GM12873 (cell line): ENCODE measurements at regions not wholly inside any gene's neighbourhood (a gene's known extent, or its start where the extent isn't known, plus 50 kb on each side); places are given as distances from the start of the nearest gene placed in this dataset.

ENCODE experiments used
- TF ChIP-seq, protein P1 (sequence below): IDR thresholded peaks from 2 replicates; pipeline ENCODE4 v1.5.1; 2012; ENCODE audit warnings: low read depth, mild to moderate bottlenecking, moderate library complexity, low read length, control low read depth; ENCODE audit not compliant: insufficient read depth; ENCODE audit errors: missing control alignments

DNA sequence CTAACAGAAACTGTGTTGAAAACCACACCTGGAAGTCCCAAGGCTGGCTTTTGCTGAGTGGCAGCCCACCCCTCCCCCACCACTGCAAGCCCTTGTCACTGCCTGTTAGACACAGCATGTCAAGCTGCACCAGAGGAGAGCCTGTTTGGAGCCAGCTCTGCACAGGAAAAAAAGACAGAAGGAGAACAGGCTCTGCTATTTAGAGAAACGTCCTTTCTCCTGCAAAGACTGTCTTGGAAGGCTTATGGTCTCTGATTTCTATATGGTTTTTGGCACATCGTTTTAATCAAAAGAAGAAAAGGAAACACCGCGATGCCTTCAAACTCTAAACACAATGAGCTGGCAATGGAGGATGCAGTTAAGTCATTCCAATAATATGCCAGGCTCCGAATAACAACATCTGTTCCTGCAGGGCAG lies 275.5 kb downstream of the MAP2K4 start:
- TF ChIP-seq, protein P1, sequence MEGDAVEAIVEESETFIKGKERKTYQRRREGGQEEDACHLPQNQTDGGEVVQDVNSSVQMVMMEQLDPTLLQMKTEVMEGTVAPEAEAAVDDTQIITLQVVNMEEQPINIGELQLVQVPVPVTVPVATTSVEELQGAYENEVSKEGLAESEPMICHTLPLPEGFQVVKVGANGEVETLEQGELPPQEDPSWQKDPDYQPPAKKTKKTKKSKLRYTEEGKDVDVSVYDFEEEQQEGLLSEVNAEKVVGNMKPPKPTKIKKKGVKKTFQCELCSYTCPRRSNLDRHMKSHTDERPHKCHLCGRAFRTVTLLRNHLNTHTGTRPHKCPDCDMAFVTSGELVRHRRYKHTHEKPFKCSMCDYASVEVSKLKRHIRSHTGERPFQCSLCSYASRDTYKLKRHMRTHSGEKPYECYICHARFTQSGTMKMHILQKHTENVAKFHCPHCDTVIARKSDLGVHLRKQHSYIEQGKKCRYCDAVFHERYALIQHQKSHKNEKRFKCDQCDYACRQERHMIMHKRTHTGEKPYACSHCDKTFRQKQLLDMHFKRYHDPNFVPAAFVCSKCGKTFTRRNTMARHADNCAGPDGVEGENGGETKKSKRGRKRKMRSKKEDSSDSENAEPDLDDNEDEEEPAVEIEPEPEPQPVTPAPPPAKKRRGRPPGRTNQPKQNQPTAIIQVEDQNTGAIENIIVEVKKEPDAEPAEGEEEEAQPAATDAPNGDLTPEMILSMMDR: no peak

DNA sequence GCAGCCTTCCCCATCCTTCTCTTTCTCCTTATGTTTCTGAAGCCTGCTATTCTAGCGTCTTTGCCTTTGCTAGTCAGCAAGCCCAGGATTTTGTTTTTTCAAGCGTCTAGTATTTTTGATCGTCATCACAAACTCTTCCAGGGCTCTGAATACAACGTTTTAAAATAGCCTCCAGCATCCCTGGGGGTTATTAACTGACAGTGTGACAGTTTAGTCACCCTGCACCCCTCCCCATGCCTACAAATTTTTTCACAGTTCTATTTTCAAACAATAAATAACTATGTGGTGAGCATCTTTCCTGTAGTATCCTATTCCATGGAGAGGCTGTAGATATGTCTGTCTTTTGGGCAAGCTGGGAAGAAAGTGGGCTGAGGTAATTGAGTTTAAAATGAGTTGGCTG lies 280.9 kb downstream of the MAP2K4 start:
- TF ChIP-seq, protein P1: no peak

GRCh38 chr17:12302711-12303110 lies 282.0 kb downstream of the MAP2K4 start:
- TF ChIP-seq, protein P1: no peak

GRCh38 chr17:12310811-12311210 lies 290.1 kb downstream of the MAP2K4 start:
- TF ChIP-seq, protein P1: no peak

- TF ChIP-seq, protein P1: no peak
These were observed 292.0 kb downstream of the MAP2K4 start for GRCh38 chr17:12312692-12313091.

DNA sequence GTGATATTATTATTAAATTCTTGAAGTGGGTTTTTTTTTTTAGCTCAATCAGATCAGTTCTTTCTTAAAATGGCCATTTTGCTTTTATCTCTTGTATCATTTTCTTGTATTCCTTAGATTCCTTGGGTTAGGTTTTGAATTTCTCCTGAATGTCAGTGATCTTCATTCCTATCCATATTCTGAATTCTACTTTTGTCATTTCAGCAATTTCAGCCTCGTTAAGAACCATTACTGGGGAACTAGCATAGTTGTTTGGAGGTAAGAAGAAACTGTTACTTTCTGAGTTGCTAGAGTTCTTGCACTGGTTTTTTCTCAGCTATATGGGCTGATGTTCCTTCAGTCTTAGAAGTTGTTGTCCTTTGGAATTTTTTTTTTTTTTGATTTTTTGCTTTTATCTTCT lies 293.1 kb downstream of the MAP2K4 start:
- TF ChIP-seq, protein P1: no peak

DNA sequence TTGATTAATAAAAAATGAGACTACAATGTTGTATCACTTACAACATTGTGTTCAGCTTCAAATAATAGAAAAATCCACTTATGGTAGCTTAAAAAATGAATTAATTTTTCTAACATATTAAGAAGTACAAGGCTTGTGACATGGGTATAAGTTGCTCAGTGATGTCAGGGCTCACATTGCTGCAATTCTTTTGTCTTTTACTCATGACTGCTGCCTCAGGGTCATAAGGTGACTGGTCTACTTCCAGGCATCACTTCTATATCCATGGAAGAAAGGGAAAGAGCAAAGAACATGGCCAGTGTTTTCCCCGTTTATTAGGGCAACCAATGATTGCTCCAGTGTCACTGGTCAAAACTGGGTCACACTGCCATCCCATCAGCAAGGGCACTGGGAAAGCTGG lies 295.3 kb downstream of the MAP2K4 start:
- TF ChIP-seq, protein P1: no peak
